ENCODE measurements at regions not wholly inside any gene's neighbourhood (a gene's known extent, or its start where the extent isn't known, plus 50 kb on each side); places are given as distances from the start of the nearest gene placed in this dataset.

DNA sequence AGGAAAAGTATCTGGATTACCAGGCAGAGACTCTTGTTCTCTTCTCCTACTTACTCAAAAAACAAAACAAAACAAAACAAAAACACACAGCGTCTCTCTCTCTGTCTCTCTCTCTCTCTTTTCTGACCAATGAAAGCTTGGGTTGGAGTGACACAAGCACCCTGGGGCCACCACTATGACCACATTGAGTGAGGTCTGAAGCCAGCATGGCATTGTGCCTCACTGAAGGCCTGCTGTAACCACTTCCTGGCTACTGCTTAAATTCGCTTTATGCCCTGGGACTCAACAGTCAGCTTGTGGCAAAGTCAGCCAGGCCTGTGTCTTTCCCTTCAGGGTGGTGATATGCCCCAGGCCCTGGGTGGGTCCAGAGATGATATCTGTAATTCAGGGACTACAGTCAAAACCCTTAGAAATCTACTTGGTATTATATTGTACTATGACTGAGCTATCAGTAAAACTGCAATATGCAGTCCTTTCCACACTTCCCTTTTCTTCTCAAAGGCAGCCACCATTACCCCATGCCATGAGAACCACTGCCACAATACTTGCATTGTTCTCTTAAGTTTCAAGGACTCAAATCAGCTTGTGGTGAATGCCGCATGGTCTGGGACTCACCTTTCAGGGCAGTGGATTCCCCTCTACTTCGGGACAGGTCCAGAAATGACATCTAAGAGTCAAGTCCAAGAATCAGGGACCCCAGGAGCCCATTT, 606.8 kb upstream of the KLHL4 start:
- TF ChIP-seq CTCF (conservative IDR thresholded peaks at IDR 0.05 in 1 of 2, IDR thresholded peaks at IDR 0.05 in 1 of 2; ENCODE audit: low read depth in 1 of 2, low read length in 2 of 2): no peak
- no peak for TF ChIP-seq EZH2 (IDR thresholded peaks at IDR 0.05; ENCODE audit: low read length, missing control alignments)

All from fibroblast of lung (primary cell).